COLO668 (cell line): ENCODE measurements at regions not wholly inside any gene's neighbourhood (a gene's known extent, or its start where the extent isn't known, plus 50 kb on each side); places are given as distances from the start of the nearest gene placed in this dataset.
A peak's percentile ranks its signal among the peaks of the same experiment; 100 is the strongest.

ENCODE experiments used
- DNase-seq: peaks from one replicate; lab custom pipeline; 2025; ENCODE audit not compliant: unreplicated experiment; lab: John Stamatoyannopoulos, UW

- no peak for DNase-seq
These were observed 521.9 kb downstream of the EPHA4 start for GRCh38 chr2:221050020-221050795.

- DNase-seq = no peak
These were observed 520.9 kb downstream of the EPHA4 start for GRCh38 chr2:221051162-221051561.

- no peak for DNase-seq
These were observed 511.7 kb downstream of the EPHA4 start for GRCh38 chr2:221060376-221060775.

GRCh38 chr2:221063568-221063967 is 508.5 kb downstream of the EPHA4 start:
- no peak for DNase-seq

GRCh38 chr2:221064058-221064854 is 507.8 kb downstream of the EPHA4 start:
- no peak for DNase-seq

GRCh38 chr2:221064880-221065279 is 507.2 kb downstream of the EPHA4 start:
- no peak for DNase-seq

- DNase-seq = no peak
These were observed 504.0 kb downstream of the EPHA4 start for GRCh38 chr2:221068123-221068522.

GRCh38 chr2:221070106-221070505 is 502.0 kb downstream of the EPHA4 start:
- DNase-seq = no peak

- DNase-seq = no peak
These were observed 498.6 kb downstream of the EPHA4 start for GRCh38 chr2:221073326-221074049.

GRCh38 chr2:221074238-221074637 is 497.9 kb downstream of the EPHA4 start:
- no peak for DNase-seq

GRCh38 chr2:221075203-221075602 is 496.9 kb downstream of the EPHA4 start:
- DNase-seq = no peak

- no peak for DNase-seq
These were observed 494.9 kb downstream of the EPHA4 start for GRCh38 chr2:221077251-221077650.

GRCh38 chr2:221077799-221078198 is 494.3 kb downstream of the EPHA4 start:
- no peak for DNase-seq

GRCh38 chr2:221085341-221085900 is 486.7 kb downstream of the EPHA4 start:
- no peak for DNase-seq

- no peak for DNase-seq
These were observed 486.2 kb downstream of the EPHA4 start for GRCh38 chr2:221085936-221086335.

- DNase-seq = no peak
These were observed 484.3 kb downstream of the EPHA4 start for GRCh38 chr2:221087779-221088178.

GRCh38 chr2:221088506-221088905 is 483.6 kb downstream of the EPHA4 start:
- peak; percentile 33 for DNase-seq

GRCh38 chr2:221095356-221095755 is 476.7 kb downstream of the EPHA4 start:
- DNase-seq = no peak

GRCh38 chr2:221096706-221097567 is 475.2 kb downstream of the EPHA4 start:
- no peak for DNase-seq

- DNase-seq = no peak
These were observed 474.6 kb downstream of the EPHA4 start for GRCh38 chr2:221097568-221097915.
